KMS-11 (cell line): ENCODE measurements at regions not wholly inside any gene's neighbourhood (a gene's known extent, or its start where the extent isn't known, plus 50 kb on each side); places are given as distances from the start of the nearest gene placed in this dataset.

Experiments used
- H2AFZ ChIP-seq: fragments of 200-600 bp; sonication (generic); 2 replicates; pipeline ENCODE4 v1.6.1; 2016; ENCODE audit warnings: antibody characterized with exemption, mixed run types, low read depth
- H3K27ac ChIP-seq: fragments of 200-600 bp; sonication (generic); 2 replicates; pipeline ENCODE4 v1.6.1; 2016; ENCODE audit warnings: mild to moderate bottlenecking, mixed run types
- H3K27me3 ChIP-seq: fragments of 200-600 bp; sonication (generic); 2 replicates; pipeline ENCODE4 v1.6.1; 2017; ENCODE audit warnings: mild to moderate bottlenecking, low read depth, mixed run types, moderate library complexity; ENCODE audit not compliant: insufficient read depth
- H3K36me3 ChIP-seq: fragments of 200-600 bp; sonication (generic); 2 replicates; pipeline ENCODE4 v1.6.1; 2017; ENCODE audit warnings: mild to moderate bottlenecking, mixed run types; ENCODE audit not compliant: insufficient read depth
- H3K4me1 ChIP-seq: fragments of 200-600 bp; sonication (generic); 2 replicates; pipeline ENCODE4 v1.6.1; 2016; ENCODE audit warnings: mild to moderate bottlenecking, low read depth, mixed run types; ENCODE audit not compliant: poor library complexity, severe bottlenecking
- H3K4me2 ChIP-seq: fragments of 200-600 bp; sonication (generic); 2 replicates; pipeline ENCODE4 v1.7.0; 2016; ENCODE audit warnings: mild to moderate bottlenecking, mixed run types
- H3K4me3 ChIP-seq: fragments of 200-600 bp; sonication (generic); IDR thresholded peaks from 2 replicates; pipeline ENCODE4 v1.6.1; 2017; ENCODE audit warnings: low read depth, low read length, mixed read lengths; ENCODE audit not compliant: insufficient read depth
- H3K79me2 ChIP-seq: fragments of 200-600 bp; sonication (generic); 2 replicates; pipeline ENCODE4 v1.6.1; 2016; ENCODE audit warnings: low read depth, mixed run types; ENCODE audit not compliant: insufficient read depth
- H3K9ac ChIP-seq: fragments of 200-600 bp; sonication (generic); 2 replicates; pipeline ENCODE4 v1.6.1; 2016; ENCODE audit warnings: mild to moderate bottlenecking, mixed run types
- H4K20me1 ChIP-seq: fragments of 200-600 bp; sonication (generic); 2 replicates; pipeline ENCODE4 v1.6.1; 2016; ENCODE audit warnings: mild to moderate bottlenecking, mixed run types; ENCODE audit not compliant: insufficient read depth
- CTCF ChIP-seq: fragments of 200-600 bp; sonication (generic); conservative IDR thresholded peaks from 2 replicates; pipeline ENCODE4 v1.6.1; 2017; ENCODE audit warnings: low read depth, mild to moderate bottlenecking, antibody characterized with exemption, low read length, moderate library complexity, mixed read lengths

DNA sequence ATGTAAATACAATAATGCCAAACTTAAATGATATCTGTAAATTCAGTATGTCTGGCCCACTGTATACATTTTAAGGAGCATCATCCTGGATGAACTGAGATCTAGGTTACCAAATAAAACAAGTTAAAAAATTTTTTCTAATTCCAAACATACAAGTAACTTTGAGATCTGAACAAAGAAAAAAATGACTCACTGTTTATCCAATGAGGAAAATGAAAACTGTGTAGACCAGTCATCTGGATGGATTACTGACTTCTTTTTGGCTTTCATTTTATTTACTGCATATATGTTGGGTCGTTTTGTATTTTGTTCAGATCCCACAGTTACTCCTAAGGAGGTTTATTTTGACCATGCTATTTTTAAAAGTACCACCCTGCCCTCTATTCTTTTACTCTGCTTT, 189.8 kb downstream of the RBM43 start:
- Histone ChIP-seq H3K4me3 (no peak overlapping the region), H2AFZ (no peak overlapping the region), H3K27me3 (no peaks in the 10 kb centered on the region), H3K27ac (no peak overlapping the region), H3K4me2 (no peak overlapping the region), H3K36me3 (no peaks in the 10 kb centered on the region), H3K4me1 (no peaks in the 10 kb centered on the region), H3K9ac (no peak overlapping the region), H4K20me1 (no peaks in the 10 kb centered on the region), H3K79me2 (no peaks in the 10 kb centered on the region)
- no peak for TF ChIP-seq CTCF

DNA sequence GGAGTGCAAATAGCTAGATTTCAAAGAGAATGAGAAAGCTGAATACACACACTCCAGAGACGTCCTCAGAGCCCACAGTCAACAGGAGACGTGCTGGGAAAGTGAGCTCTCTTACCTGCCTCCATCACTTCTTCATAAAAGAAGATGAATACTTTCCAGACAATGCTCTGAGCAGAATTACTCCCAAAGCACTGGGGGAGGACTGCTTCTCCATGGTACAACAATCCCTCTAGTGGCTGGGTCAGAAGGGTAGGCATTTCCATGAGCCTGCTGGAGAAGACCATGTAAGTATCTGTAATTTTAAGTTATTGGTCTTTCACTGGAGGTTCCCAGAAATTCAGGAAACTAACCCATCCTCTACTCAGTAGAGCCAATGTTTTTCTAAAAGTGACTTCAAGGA, 190.3 kb downstream of the RBM43 start:
- no peaks in the 10 kb centered on the region for H4K20me1 ChIP-seq
- no peaks in the 10 kb centered on the region for H3K36me3 ChIP-seq
- H2AFZ ChIP-seq, result no peak overlapping the region
- H3K79me2 ChIP-seq, result no peaks in the 10 kb centered on the region
- TF ChIP-seq CTCF, result no peak
- no peak overlapping the region for H3K27ac ChIP-seq
- H3K4me1 ChIP-seq, result no peaks in the 10 kb centered on the region
- no peak overlapping the region for H3K4me2 ChIP-seq
- H3K9ac ChIP-seq, result no peak overlapping the region
- H3K4me3 ChIP-seq, result no peak overlapping the region
- no peaks in the 10 kb centered on the region for H3K27me3 ChIP-seq

- no peaks in the 10 kb centered on the region for H3K4me1 ChIP-seq
- no peaks in the 10 kb centered on the region for H3K27me3 ChIP-seq
- H3K27ac ChIP-seq, result no peak overlapping the region
- H2AFZ ChIP-seq, result no peak overlapping the region
- no peak overlapping the region for H3K9ac ChIP-seq
- H3K36me3 ChIP-seq, result no peaks in the 10 kb centered on the region
- no peaks in the 10 kb centered on the region for H3K79me2 ChIP-seq
- no peak overlapping the region for H3K4me3 ChIP-seq
- H4K20me1 ChIP-seq, result no peaks in the 10 kb centered on the region
- H3K4me2 ChIP-seq, result no peak overlapping the region
- no peak for TF ChIP-seq CTCF
Measured at GRCh38 chr2:151070253-151070652, 191.4 kb downstream of the RBM43 start.

DNA sequence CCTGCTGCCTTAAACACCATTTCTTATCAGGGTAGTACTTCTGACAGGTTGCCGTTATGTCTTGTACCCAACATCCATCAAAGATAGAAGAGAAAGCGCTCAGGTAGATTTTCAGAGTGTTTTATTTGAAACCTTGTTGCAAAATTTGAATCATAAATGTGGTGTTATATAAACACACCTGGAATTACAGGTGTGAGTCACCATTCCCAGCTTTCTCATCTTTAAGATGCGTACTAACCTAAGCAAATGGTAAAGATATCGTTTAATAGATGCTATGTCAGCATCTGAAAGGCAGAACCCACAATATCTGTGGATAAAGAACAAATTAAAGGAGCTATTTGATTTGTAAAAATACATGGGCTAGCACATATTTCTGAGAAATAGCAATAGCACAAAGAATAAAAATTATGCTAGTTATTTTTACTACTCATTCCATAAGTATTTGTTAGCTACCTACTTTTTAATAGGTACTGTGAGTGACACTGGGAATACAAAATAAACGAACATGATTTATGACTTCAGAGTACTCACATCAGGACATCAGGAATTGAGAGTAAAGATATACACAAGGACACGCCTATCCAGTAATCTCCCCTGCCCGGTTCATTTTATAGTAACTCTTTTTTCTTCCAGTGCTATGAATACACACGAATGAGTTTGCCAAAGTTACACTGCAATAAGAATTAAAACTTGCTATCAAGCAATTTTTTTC, 193.8 kb downstream of the RBM43 start:
- H3K9ac ChIP-seq, result no peak overlapping the region
- no peak overlapping the region for H3K27ac ChIP-seq
- H3K4me3 ChIP-seq, result no peak overlapping the region
- no peaks in the 10 kb centered on the region for H4K20me1 ChIP-seq
- no peaks in the 10 kb centered on the region for H3K36me3 ChIP-seq
- H2AFZ ChIP-seq, result no peak overlapping the region
- no peak overlapping the region for H3K4me2 ChIP-seq
- H3K4me1 ChIP-seq, result no peaks in the 10 kb centered on the region
- no peaks in the 10 kb centered on the region for H3K79me2 ChIP-seq
- TF ChIP-seq CTCF, result no peak
- no peaks in the 10 kb centered on the region for H3K27me3 ChIP-seq
